HL-60 (cell line): ENCODE measurements at regions not wholly inside any gene's neighbourhood (a gene's known extent, or its start where the extent isn't known, plus 50 kb on each side); places are given as distances from the start of the nearest gene placed in this dataset.

Experiments used
- DNase-seq, 2 experiments: peaks; one replicate each; pipeline ENCODE4 v3.0.0-alpha.2; 2010 to 2020; ENCODE audit warnings: low read depth in 1 of 2, low spot score in 1 of 2
- H3K27ac ChIP-seq: fragments of 250-450 bp; sonication (Bioruptor Pico); replicated peaks from 2 replicates; pipeline ENCODE4 v1.5.1; 2020; ENCODE audit warnings: mild to moderate bottlenecking, moderate library complexity
- H3K27me3 ChIP-seq: fragments of 250-450 bp; sonication (Bioruptor Pico); 2 replicates; pipeline ENCODE4 v1.5.1; 2021; ENCODE audit warnings: mild to moderate bottlenecking, moderate library complexity; ENCODE audit not compliant: insufficient read depth, poor library complexity, severe bottlenecking
- H3K4me3 ChIP-seq: replicated peaks from 2 replicates; pipeline ENCODE4 v1.5.1; 2011; ENCODE audit warnings: mild to moderate bottlenecking, control low read depth, low read length; ENCODE audit not compliant: insufficient read depth
- CTCF ChIP-seq: IDR thresholded peaks from one replicate; pipeline ENCODE4 v1.5.1; 2011; ENCODE audit warnings: low read length, control low read depth, inconsistent platforms; ENCODE audit not compliant: insufficient read depth
- GABPA ChIP-seq: IDR thresholded peaks from 2 replicates; pipeline ENCODE4 v1.6.1; 2012; ENCODE audit warnings: low read depth
- POLR2AphosphoS5 ChIP-seq: IDR thresholded peaks from 2 replicates; pipeline ENCODE4 v1.6.1; 2012; ENCODE audit warnings: low read depth
- REST ChIP-seq: IDR thresholded peaks from 2 replicates; pipeline ENCODE4 v1.6.1; 2012; ENCODE audit warnings: low read depth; ENCODE audit not compliant: insufficient replicate concordance
- SPI1 ChIP-seq: IDR thresholded peaks from 2 replicates; pipeline ENCODE4 v1.6.1; 2012; ENCODE audit warnings: low read depth, mild to moderate bottlenecking, borderline replicate concordance

- Histone ChIP-seq H3K4me3 (no peak overlapping the region), H3K27ac (peak overlapping the region; percentile 90), H3K27me3 (no peaks in the 10 kb centered on the region)
- TF ChIP-seq CTCF: no peak
- peak; percentile 31; the same call in 1 of the 2 replicates for TF ChIP-seq SPI1
- TF ChIP-seq REST: no peak
- TF ChIP-seq POLR2AphosphoS5: peak; percentile 76
- TF ChIP-seq GABPA: no peak; the same call in 1 of the 2 replicates
- peak in 1 of 2 experiments; percentile 92 for DNase-seq
Observed at GRCh38 chr12:89244536-89244935, 107.8 kb downstream of the DUSP6 start.

GRCh38 chr12:89243771-89244170, 108.5 kb downstream of the DUSP6 start:
- peak in 1 of 2 experiments; percentile 19 for DNase-seq
- no peak overlapping the region for H3K4me3 ChIP-seq
- TF ChIP-seq REST (no peak), POLR2AphosphoS5 (no peak), SPI1 (no peak), CTCF (no peak), GABPA (no peak)
- peak overlapping the region; percentile 90 for H3K27ac ChIP-seq
- H3K27me3 ChIP-seq: no peaks in the 10 kb centered on the region

GRCh38 chr12:89239534-89239933, 112.8 kb downstream of the DUSP6 start:
- Histone ChIP-seq H3K4me3 (no peak overlapping the region), H3K27ac (no peak overlapping the region), H3K27me3 (no peaks in the 10 kb centered on the region)
- no peak for DNase-seq
- TF ChIP-seq GABPA (no peak), POLR2AphosphoS5 (no peak), REST (no peak), SPI1 (no peak), CTCF (no peak)
